ENCODE measurements at regions not wholly inside any gene's neighbourhood (a gene's known extent, or its start where the extent isn't known, plus 50 kb on each side); places are given as distances from the start of the nearest gene placed in this dataset.
A peak's percentile ranks its signal among the peaks of the same experiment; 100 is the strongest.
"Not testable (repeated sequence)": the region's sequence is repeated elsewhere in the genome, so short reads cannot be mapped to it uniquely, and the experiment has no call there.

DNA sequence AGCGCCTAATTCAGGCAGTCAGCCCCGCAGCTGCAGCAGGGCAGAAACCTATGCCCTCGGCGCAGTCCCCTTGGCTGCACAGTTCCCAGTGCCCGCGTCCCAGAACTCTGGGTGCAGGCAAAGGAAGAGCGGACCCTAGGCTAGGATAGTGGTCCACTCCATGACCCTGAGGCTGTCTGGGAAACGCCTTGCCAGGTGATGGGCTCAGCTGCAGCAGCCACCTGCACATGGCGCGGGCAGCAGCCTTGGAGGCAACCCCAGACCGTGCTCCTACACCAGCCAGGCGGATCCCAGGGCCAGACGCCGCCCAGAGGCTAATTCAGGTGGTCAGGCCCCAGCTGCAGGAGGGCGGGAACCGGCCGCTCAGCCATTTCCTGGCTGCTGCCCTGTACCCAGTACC lies 83.0 kb downstream of the POTEC start:
- H3K4me3 ChIP-seq (ENCODE audit: low read depth, low read length); DNase-seq (ENCODE audit: low read depth): not testable (repeated sequence)

- not testable (repeated sequence) for DNase-seq (ENCODE audit: low read depth); H3K4me3 ChIP-seq (ENCODE audit: low read depth, low read length)
These were observed 83.6 kb downstream of the POTEC start for GRCh38 chr18:14459826-14460225.

DNA sequence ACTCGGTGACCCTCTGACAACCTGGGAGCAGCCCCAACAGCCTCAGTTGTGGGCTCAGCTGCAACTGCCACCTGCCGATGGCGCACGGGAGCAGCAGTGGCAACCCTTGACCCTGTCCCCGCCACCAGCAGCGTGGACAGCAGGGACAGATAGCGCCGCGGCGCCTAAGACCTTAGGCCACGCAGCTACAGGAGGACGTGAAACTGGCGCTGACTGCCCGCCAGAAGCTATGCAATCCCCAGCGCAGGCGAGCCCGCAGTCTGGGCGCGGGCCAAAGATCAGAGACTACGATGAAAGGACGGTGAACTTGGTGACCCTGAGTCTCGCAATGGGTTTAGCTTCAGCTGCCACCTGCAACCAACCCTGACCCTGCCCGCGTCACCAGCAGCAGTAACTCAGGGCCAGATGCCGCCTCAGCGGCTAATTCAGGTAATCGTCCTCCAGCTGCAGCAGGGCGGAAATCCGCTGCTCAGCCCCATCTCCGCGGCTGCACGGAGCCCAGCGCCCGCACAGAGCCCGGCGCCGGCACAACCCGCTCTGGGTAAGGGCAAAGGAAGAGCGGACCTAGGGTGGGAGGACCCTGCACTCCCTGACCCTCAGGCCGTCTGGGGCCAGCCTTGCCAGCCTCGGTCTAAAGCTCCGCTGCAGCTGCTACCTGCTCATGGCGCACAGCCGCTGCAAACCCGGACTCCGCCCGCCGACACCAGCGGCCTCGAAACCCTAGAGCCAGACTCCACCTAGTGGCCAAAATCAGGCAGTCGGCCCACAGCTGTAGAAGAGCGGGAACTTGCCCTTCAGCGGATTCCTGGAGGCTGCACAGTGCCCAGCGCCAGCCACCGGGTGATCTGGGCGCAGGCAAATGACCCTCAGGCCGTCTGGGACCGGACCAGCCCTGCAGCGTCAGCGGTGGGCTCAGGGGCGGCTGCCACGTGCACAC lies 85.1 kb downstream of the POTEC start:
- TF ChIP-seq CTCF (conservative IDR thresholded peaks at IDR 0.05; ENCODE audit: low read depth, low read length), result peak; percentile 33
- DNase-seq (ENCODE audit: low read depth); H3K4me3 ChIP-seq (ENCODE audit: low read depth, low read length): not testable (repeated sequence)

DNA sequence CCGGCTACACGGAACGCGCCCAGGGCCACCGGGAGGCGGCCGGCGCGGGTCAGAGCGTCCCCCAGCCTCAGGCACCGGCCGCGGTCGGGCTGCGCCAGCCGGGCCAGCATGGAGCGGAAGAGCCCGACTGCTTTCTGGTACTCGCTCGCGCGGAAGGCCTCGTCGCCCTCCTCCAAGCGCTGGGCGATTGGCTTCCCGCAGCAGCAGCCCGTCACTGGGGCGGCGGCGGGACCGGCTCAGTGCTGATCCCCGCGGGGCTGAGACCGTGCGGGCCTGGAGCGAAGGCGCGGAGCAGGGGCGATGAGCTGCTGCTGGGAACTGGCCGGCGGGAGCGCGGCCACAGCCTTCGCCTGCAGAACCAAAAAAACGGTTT lies 92.8 kb downstream of the POTEC start:
- not testable (repeated sequence) for DNase-seq (ENCODE audit: low read depth)
- peak overlapping the region; percentile 30 for H3K4me3 ChIP-seq (ENCODE audit: low read depth, low read length)

DNA sequence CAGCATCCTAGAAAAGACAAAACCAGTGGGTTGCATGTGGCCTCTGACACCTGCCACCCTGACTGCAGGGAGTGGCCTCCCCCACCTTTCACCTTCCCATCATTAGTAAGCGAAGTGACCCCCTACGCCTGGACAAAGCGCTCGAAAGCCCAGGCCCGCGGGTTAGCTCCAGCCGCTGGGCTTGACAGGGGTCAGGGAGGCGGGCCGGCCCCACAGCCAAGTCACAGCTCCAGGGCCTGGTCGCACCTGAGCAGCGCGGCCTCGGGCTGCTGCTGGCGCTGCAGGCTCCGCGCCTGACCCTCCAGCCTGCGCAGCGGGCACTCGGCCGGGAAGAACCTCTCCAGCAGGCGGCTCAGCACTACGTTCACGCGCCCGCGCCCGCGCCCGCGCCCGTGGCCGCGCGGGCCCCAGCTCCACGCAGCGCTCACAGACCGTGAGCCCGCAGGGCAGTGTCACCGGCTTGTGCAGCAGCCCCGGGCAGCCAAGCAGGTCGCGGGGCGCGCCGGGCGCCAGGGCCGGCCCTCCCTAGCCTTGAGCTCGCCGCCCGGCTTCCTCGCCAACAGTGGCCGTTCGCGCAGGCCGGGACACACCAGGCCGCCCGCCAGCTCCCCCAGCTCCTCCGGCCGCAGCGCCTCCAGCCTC lies 93.3 kb downstream of the POTEC start:
- DNase-seq (ENCODE audit: low read depth); H3K4me3 ChIP-seq (ENCODE audit: low read depth, low read length): not testable (repeated sequence)

DNA sequence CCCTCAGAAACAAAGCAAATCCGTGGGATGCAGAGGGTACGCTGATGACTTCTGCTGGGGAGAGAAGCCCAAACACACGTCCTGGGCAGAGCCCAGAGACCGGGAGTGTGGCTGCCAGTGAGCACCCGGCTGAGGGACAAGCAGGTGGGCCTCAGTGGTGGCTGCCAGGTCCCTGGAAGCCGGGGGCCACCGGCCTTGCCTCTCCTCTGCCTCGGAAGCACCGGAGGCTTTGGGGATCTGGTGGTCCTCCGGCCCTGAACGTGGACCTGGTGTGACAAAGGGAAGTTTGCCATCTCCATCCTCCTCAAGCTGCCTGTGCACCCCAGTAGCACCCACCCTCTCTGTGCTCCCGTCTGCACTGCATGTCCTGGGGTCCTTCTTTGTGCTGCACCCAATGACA lies 94.3 kb downstream of the POTEC start:
- H3K4me3 ChIP-seq (ENCODE audit: low read depth, low read length); DNase-seq (ENCODE audit: low read depth): not testable (repeated sequence)

GRCh38 chr18:14447715-14448114 lies 95.7 kb downstream of the POTEC start:
- H3K4me3 ChIP-seq (ENCODE audit: low read depth, low read length); DNase-seq (ENCODE audit: low read depth): not testable (repeated sequence)

GRCh38 chr18:14435460-14435859 lies 107.9 kb downstream of the POTEC start:
- H3K4me3 ChIP-seq (ENCODE audit: low read depth, low read length); DNase-seq (ENCODE audit: low read depth): not testable (repeated sequence)

DNA sequence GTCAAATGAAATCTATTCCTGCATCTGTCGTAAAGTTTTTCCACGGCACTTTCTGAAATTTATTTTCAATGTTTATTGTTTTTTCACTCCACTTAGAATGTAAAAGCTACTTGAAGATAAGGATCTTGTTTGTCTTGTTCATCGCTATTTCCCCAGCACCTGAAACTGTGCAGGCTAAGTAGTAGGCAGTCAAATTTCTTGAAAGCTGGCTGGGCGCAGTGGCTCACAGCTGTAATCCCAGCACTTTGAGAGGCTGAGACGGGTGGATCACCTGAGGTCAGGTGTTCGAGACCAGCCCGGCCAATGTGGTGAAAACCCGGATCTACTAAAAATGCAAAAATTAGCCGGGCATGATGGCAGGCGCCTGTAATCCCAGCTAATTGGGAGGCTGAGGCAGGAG lies 111.0 kb downstream of the POTEC start:
- not testable (repeated sequence) for H3K4me3 ChIP-seq (ENCODE audit: low read depth, low read length); DNase-seq (ENCODE audit: low read depth)

DNA sequence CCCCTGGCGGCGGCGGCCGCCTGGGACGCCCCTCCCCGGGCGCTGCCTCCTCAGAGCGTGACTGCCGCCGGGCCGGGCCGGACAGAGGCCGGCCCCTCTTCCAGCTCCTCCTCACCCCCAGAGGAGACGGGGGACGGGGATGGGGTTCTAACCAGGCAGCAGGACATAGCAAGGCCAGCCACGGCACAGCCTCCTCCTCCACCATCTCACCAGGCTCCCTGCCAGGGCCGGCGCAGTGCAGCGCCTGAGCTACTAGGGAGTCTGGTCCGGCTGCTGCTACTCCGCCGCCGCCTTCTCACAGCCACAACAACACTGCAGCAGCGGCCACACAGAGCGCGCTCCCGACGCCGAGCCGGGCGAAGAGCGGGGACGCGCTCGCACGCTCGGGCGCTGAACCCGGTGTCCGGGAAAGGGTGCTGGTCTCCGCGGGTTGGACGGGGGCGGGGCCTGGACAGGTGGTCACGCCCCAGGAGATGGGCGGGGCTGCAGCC lies 112.3 kb downstream of the POTEC start:
- DNase-seq (ENCODE audit: low read depth), result peak; percentile 12
- H3K4me3 ChIP-seq (ENCODE audit: low read depth, low read length), result peak overlapping the region; percentile 40

DNA sequence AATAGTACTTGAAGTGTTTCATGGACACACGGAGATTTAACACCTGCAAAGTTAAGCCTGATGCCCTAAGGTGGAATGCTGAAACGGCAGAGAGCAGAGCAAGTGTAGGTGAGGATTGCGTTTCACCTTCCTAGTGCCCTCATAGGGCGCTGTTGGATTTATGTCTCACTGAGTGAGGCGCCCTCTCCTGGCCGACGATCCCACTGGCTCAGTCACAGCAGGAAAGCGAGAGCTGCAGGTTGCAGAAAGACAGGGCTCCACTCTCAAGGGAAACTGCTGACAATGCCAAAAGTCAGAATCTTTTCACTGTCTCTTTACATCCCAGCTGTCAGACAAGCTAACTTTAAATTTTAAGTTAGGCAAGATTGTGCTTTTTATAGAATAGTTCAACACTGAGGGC lies 127.6 kb downstream of the POTEC start:
- not testable (repeated sequence) for DNase-seq (ENCODE audit: low read depth); H3K4me3 ChIP-seq (ENCODE audit: low read depth, low read length)
- peak; percentile 8 for TF ChIP-seq CTCF (conservative IDR thresholded peaks at IDR 0.05; ENCODE audit: low read depth, low read length)

DNA sequence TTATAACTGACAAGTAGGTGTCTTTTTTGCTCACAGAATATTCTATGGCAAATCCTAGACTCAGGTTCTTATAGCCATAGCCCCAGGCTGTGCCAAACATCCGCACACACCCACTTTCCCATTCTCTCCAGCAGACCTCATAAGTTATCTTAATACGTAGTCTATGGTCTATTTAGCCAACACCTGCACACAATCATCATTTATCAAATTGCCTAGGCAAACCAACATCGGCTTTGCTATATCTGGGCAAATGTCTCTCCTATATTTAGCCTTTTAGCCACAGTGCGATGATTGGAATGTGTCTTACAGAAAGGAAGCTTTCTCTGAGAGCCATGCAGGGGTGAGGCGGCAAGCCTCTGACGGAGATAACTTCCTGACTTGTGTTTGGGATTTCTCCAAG lies 128.0 kb downstream of the POTEC start:
- H3K4me3 ChIP-seq (ENCODE audit: low read depth, low read length); DNase-seq (ENCODE audit: low read depth): not testable (repeated sequence)

GRCh38 chr18:14395533-14395932 lies 147.9 kb downstream of the POTEC start:
- not testable (repeated sequence) for H3K4me3 ChIP-seq (ENCODE audit: low read depth, low read length); DNase-seq (ENCODE audit: low read depth)

- not testable (repeated sequence) for H3K4me3 ChIP-seq (ENCODE audit: low read depth, low read length); DNase-seq (ENCODE audit: low read depth)
These were observed 149.8 kb downstream of the POTEC start for GRCh38 chr18:14393563-14394103.

GRCh38 chr18:14392604-14393003 lies 150.8 kb downstream of the POTEC start:
- H3K4me3 ChIP-seq (ENCODE audit: low read depth, low read length), result not testable (repeated sequence)

DNA sequence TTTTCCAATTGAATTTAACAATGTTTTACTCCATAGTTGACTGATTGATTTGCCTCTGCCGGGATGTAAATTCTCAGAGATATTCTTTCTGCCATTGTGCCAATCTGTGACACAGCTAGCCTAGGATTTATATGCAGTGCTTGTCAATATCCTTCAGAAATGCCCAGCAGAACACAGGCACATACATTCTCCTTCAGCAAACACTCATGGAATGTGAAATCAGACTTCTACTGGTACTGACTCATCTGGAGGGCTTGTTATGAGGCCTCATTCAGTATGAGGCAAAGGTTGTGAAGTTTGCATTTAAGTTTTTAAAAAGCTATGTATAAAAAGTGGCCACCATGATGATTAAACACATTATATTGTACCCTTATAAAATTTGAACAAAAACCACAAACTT lies 158.4 kb downstream of the POTEC start:
- not testable (repeated sequence) for DNase-seq (ENCODE audit: low read depth)

More at GRCh38 chr18:14392604-14393003, 150.8 kb downstream of the POTEC start:
- DNase-seq (ENCODE audit: low read depth), result not testable (repeated sequence)

GRCh38 chr18:14382666-14383065 lies 160.7 kb downstream of the POTEC start:
- DNase-seq (ENCODE audit: low read depth); H3K4me3 ChIP-seq (ENCODE audit: low read depth, low read length): not testable (repeated sequence)

More for the DNA sequence above, 158.4 kb downstream of the POTEC start:
- not testable (repeated sequence) for H3K4me3 ChIP-seq (ENCODE audit: low read depth, low read length)

Measured in choroid plexus epithelial cell (primary cell).